ENCODE measurements at regions not wholly inside any gene's neighbourhood (a gene's known extent, or its start where the extent isn't known, plus 50 kb on each side); places are given as distances from the start of the nearest gene placed in this dataset.

DNA sequence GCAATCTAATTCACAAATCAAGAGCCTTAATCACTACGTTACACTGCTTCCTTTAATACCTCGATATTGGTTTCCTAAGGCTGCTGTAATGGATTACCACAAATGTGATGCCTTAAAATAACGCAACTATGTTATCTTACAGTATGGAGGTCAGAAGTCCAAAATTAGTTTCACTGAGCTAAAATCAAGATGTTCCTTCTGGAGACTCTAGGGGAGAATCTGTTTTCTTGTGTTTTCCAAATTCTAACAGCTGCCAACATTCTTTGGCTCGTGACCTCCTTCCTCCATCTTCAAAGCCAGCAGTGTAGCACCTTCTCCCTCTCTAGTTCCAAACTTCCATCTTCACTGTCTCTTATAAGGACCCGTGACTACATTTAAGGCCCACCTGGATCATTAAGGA, 335.0 kb upstream of the NFIA start:
- no peaks in the 10 kb centered on the region for H3K4me1 Mint-ChIP-seq
- no peaks in the 10 kb centered on the region for H3K9me3 Mint-ChIP-seq
- H3K4me3 Mint-ChIP-seq = no peak overlapping the region
- CTCF ChIA-PET = no interaction called here
- POLR2A ChIA-PET = no interaction called here
- no peak overlapping the region for H3K27ac Mint-ChIP-seq
- DNase-seq = no peak
- H3K27me3 Mint-ChIP-seq = no peaks in the 10 kb centered on the region
- H3K36me3 Mint-ChIP-seq (ENCODE audit: low read depth) = no peaks in the 10 kb centered on the region

DNA sequence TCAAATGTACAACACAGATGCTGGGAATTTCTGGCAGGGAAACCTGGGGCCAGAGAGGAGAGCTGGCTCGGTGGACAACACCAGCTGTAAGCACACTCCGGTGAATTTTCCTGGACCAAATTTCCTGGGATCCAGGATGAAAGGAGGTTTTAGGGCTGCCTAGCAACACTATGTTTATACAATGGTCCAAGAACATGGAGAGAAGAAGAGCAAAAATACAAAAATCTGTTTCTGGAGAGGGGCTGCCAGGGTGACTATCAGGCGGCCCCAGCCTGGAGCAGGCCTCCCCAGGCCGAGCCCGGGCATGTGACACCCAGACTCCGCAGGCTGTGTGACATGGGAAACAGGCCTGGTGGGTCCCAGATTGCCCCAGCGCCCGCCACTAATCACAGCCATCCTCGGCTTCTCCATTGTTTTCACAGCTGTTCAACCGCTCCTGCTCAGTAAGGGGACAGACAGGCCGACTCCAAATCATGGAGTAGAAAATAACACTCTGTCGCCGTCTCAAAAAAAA, 336.0 kb upstream of the NFIA start:
- H3K4me3 Mint-ChIP-seq = no peak overlapping the region
- no peaks in the 10 kb centered on the region for H3K27me3 Mint-ChIP-seq
- POLR2A ChIA-PET = no interaction called here
- H3K36me3 Mint-ChIP-seq (ENCODE audit: low read depth) = no peaks in the 10 kb centered on the region
- no peaks in the 10 kb centered on the region for H3K9me3 Mint-ChIP-seq
- H3K27ac Mint-ChIP-seq = no peak overlapping the region
- no peaks in the 10 kb centered on the region for H3K4me1 Mint-ChIP-seq
- CTCF ChIA-PET = no interaction called here
- no peak for DNase-seq

- CTCF ChIA-PET = no interaction called here
- POLR2A ChIA-PET = no interaction called here
- no peak overlapping the region for H3K27ac Mint-ChIP-seq
These were observed 336.9 kb upstream of the NFIA start for GRCh38 chr1:60745484-60745883.

DNA sequence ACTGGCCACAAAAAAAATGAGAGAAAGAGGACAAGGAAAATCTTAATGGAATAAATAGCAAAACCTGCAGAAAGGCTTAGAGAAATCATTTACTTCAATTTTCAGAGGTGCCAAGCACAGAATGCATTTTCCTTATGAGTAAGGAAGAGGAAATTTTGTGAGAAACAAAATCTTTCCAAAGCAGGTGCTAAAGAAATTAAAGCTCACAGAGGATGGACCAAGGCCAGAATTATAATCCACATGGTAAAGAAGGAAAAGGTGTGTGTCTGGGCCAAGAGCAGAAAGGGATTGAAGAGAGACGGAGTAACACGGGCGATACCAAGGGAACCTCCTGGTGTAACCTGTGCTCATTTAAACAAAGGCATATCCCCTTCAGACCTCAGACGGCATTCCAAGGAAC, 340.0 kb upstream of the NFIA start:
- ChIA-PET CTCF (no interaction called here), POLR2A (no interaction called here)
- no peaks in the 10 kb centered on the region for H3K27me3 Mint-ChIP-seq

More at GRCh38 chr1:60745484-60745883, 336.9 kb upstream of the NFIA start:
- no peaks in the 10 kb centered on the region for H3K36me3 Mint-ChIP-seq (ENCODE audit: low read depth)
- H3K4me1 Mint-ChIP-seq = no peaks in the 10 kb centered on the region
- no peak overlapping the region for H3K4me3 Mint-ChIP-seq
- no peak for DNase-seq
- H3K9me3 Mint-ChIP-seq = no peaks in the 10 kb centered on the region
- no peaks in the 10 kb centered on the region for H3K27me3 Mint-ChIP-seq

GRCh38 chr1:60740154-60740553, 342.2 kb upstream of the NFIA start:
- CTCF ChIA-PET = no interaction called here
- DNase-seq = no peak
- Mint-ChIP-seq H3K9me3 (no peaks in the 10 kb centered on the region), H3K27ac (no peak overlapping the region), H3K27me3 (no peaks in the 10 kb centered on the region), H3K4me1 (no peaks in the 10 kb centered on the region), H3K36me3 (ENCODE audit: low read depth) (no peaks in the 10 kb centered on the region), H3K4me3 (no peak overlapping the region)
- POLR2A ChIA-PET = no interaction called here

More for the DNA sequence above, 340.0 kb upstream of the NFIA start:
- no peak overlapping the region for H3K27ac Mint-ChIP-seq
- no peak overlapping the region for H3K4me3 Mint-ChIP-seq
- no peaks in the 10 kb centered on the region for H3K9me3 Mint-ChIP-seq
- DNase-seq = no peak
- no peaks in the 10 kb centered on the region for H3K4me1 Mint-ChIP-seq
- no peaks in the 10 kb centered on the region for H3K36me3 Mint-ChIP-seq (ENCODE audit: low read depth)

GRCh38 chr1:60739729-60740128, 342.6 kb upstream of the NFIA start:
- Mint-ChIP-seq H3K4me3 (no peak overlapping the region), H3K9me3 (no peaks in the 10 kb centered on the region), H3K36me3 (ENCODE audit: low read depth) (no peaks in the 10 kb centered on the region), H3K4me1 (no peaks in the 10 kb centered on the region), H3K27me3 (no peaks in the 10 kb centered on the region), H3K27ac (no peak overlapping the region)
- no peak for DNase-seq
- CTCF ChIA-PET = no interaction called here
- POLR2A ChIA-PET = no interaction called here

GRCh38 chr1:60732977-60733401, 349.4 kb upstream of the NFIA start:
- CTCF ChIA-PET = no interaction called here
- H3K4me3 Mint-ChIP-seq = no peak overlapping the region
- no peaks in the 10 kb centered on the region for H3K4me1 Mint-ChIP-seq
- no peak overlapping the region for H3K27ac Mint-ChIP-seq
- no peaks in the 10 kb centered on the region for H3K36me3 Mint-ChIP-seq (ENCODE audit: low read depth)
- H3K27me3 Mint-ChIP-seq = no peaks in the 10 kb centered on the region
- no peak for DNase-seq
- POLR2A ChIA-PET = no interaction called here
- no peaks in the 10 kb centered on the region for H3K9me3 Mint-ChIP-seq

DNA sequence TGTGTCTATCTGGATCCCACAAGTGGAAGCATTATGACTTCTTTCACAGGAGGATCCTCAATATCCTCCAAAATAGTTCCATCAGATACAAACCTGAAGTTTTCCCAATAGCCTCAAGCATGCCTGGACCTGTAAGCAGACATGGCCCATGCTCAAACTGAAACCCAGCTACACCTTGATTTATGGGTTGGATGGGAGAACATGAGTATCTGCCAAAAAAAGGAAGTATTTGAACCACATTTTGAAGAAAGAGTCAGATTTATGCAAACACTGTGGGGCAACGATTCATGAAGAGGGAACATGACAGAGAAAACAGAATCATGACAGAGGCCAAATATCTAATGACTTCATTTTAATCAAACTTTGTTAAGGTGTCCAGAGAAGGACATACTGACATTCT, 351.0 kb upstream of the NFIA start:
- CTCF ChIA-PET = no interaction called here
- H3K4me3 Mint-ChIP-seq = no peak overlapping the region
- H3K27me3 Mint-ChIP-seq = no peaks in the 10 kb centered on the region
- H3K4me1 Mint-ChIP-seq = no peaks in the 10 kb centered on the region
- no peak for DNase-seq
- H3K9me3 Mint-ChIP-seq = no peaks in the 10 kb centered on the region
- no peak overlapping the region for H3K27ac Mint-ChIP-seq
- H3K36me3 Mint-ChIP-seq (ENCODE audit: low read depth) = no peaks in the 10 kb centered on the region
- POLR2A ChIA-PET = no interaction called here

DNA sequence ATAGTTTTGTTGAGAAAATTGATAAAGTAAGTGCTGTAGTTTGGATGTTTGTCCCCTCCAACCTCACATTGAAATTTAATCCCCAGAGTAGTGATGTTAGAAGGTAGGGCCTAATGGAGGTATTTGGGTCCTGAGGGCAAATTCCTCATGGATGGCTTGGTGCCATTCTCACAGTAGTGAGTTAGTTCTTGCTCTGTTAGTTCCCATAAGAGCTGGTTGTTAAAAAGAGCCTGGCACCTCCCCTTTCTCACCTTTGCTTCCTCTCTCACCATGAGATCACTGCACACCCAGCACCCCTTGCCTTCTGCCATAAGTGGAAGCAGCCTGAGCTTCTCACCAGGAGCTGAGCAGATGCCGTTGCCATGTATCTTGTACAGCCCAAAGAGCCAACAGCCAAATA, 354.8 kb upstream of the NFIA start:
- H3K4me1 Mint-ChIP-seq = no peaks in the 10 kb centered on the region
- no peaks in the 10 kb centered on the region for H3K36me3 Mint-ChIP-seq (ENCODE audit: low read depth)
- no peaks in the 10 kb centered on the region for H3K9me3 Mint-ChIP-seq
- H3K4me3 Mint-ChIP-seq = no peak overlapping the region
- H3K27me3 Mint-ChIP-seq = no peaks in the 10 kb centered on the region
- DNase-seq = no peak
- POLR2A ChIA-PET = no interaction called here
- H3K27ac Mint-ChIP-seq = no peak overlapping the region
- CTCF ChIA-PET = no interaction called here

GRCh38 chr1:60716472-60716871, 365.9 kb upstream of the NFIA start:
- H3K27ac Mint-ChIP-seq = no peak overlapping the region
- H3K27me3 Mint-ChIP-seq = no peaks in the 10 kb centered on the region
- no peaks in the 10 kb centered on the region for H3K36me3 Mint-ChIP-seq (ENCODE audit: low read depth)
- H3K9me3 Mint-ChIP-seq = peaks cover 3% of the 10 kb centered on the region
- ChIA-PET CTCF (no interaction called here), POLR2A (no interaction called here)
- H3K4me3 Mint-ChIP-seq = no peak overlapping the region
- no peaks in the 10 kb centered on the region for H3K4me1 Mint-ChIP-seq
- DNase-seq = no peak

GRCh38 chr1:60715970-60716369, 366.4 kb upstream of the NFIA start:
- no peak for DNase-seq
- Mint-ChIP-seq H3K27me3 (no peaks in the 10 kb centered on the region), H3K36me3 (ENCODE audit: low read depth) (no peaks in the 10 kb centered on the region), H3K4me1 (no peaks in the 10 kb centered on the region), H3K4me3 (no peak overlapping the region), H3K27ac (no peak overlapping the region), H3K9me3 (peaks cover 3% of the 10 kb centered on the region)
- ChIA-PET CTCF (no interaction called here), POLR2A (interaction anchor here (1.1 kb wide), 1 partner anchor 34 kb away, joined by 3 read pairs; no protein-coding TSS in a partner anchor)

DNA sequence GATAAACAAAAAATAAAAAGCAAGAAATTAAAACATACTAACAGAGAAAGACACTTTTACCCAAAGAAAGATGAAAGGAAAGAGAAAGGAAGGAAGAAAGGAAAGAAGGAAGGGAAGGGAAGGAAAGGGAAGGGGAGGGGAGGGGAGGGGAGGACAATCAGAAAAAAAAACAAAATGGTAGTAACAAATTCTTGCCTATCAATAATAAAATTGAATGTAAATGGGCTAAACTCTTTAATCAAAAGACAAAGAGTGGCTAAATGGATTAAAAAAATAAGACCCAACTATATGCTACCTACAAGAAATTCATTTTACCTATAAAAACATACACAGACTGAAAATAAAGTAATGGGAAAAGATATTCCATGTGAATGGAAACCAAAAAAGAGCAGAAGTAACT, 372.9 kb upstream of the NFIA start:
- Mint-ChIP-seq H3K4me3 (no peak overlapping the region), H3K4me1 (no peaks in the 10 kb centered on the region), H3K27me3 (no peaks in the 10 kb centered on the region), H3K36me3 (ENCODE audit: low read depth) (no peaks in the 10 kb centered on the region), H3K27ac (no peak overlapping the region), H3K9me3 (peaks cover 3% of the 10 kb centered on the region)
- POLR2A ChIA-PET = no interaction called here
- no peak for DNase-seq
- CTCF ChIA-PET = no interaction called here

- Mint-ChIP-seq H3K9me3 (no peaks in the 10 kb centered on the region), H3K4me1 (no peaks in the 10 kb centered on the region), H3K4me3 (no peak overlapping the region), H3K36me3 (ENCODE audit: low read depth) (no peaks in the 10 kb centered on the region), H3K27ac (no peak overlapping the region), H3K27me3 (no peaks in the 10 kb centered on the region)
- no peak for DNase-seq
- ChIA-PET CTCF (interaction anchor here (0.7 kb wide), 1 partner anchor 1384 kb away, joined by 3 read pairs; no protein-coding TSS in a partner anchor), POLR2A (no interaction called here)
These were observed 377.3 kb upstream of the NFIA start for GRCh38 chr1:60705026-60705425.

GRCh38 chr1:60703155-60703554, 379.2 kb upstream of the NFIA start:
- Mint-ChIP-seq H3K27me3 (no peaks in the 10 kb centered on the region), H3K27ac (no peak overlapping the region), H3K36me3 (ENCODE audit: low read depth) (no peaks in the 10 kb centered on the region), H3K4me1 (no peaks in the 10 kb centered on the region), H3K9me3 (no peaks in the 10 kb centered on the region), H3K4me3 (no peak overlapping the region)
- ChIA-PET POLR2A (no interaction called here), CTCF (no interaction called here)
- DNase-seq = no peak

- H3K4me1 Mint-ChIP-seq = no peaks in the 10 kb centered on the region
- no peak overlapping the region for H3K4me3 Mint-ChIP-seq
- ChIA-PET CTCF (no interaction called here), POLR2A (no interaction called here)
- no peaks in the 10 kb centered on the region for H3K36me3 Mint-ChIP-seq (ENCODE audit: low read depth)
- H3K27me3 Mint-ChIP-seq = no peaks in the 10 kb centered on the region
- DNase-seq = no peak
- no peak overlapping the region for H3K27ac Mint-ChIP-seq
- H3K9me3 Mint-ChIP-seq = no peaks in the 10 kb centered on the region
These were observed 383.0 kb upstream of the NFIA start for GRCh38 chr1:60699325-60699724.

Data from activated CD4-positive, alpha-beta T cell treated with anti-CD3 and anti-CD28 coated beads, Interleukin-2, amount 10 ng/mL, durations not matched to agents 7 days and 5 days (primary cell).